ENCODE measurements at regions not wholly inside any gene's neighbourhood (a gene's known extent, or its start where the extent isn't known, plus 50 kb on each side); places are given as distances from the start of the nearest gene placed in this dataset.

GRCh38 chr6:105890521-105891244 lies 195.5 kb upstream of the PRDM1 start:
- no peaks in the 10 kb centered on the region for H3K9me2 ChIP-seq (replicated peaks; ENCODE audit: control insufficient read depth, low read length)
- H4K20me1 ChIP-seq (ENCODE audit: control insufficient read depth, insufficient read depth, low read depth, low read length), result no peaks in the 10 kb centered on the region
- no peaks in the 10 kb centered on the region for H3K79me2 ChIP-seq (ENCODE audit: control insufficient read depth, low read length)
- H3K27me3 ChIP-seq (ENCODE audit: control insufficient read depth, low read length), result 0 out of 2 replicates have a peak, but pooled peaks cover 2% of the 10 kb centered on the region
- H3K4me1 ChIP-seq (ENCODE audit: control insufficient read depth, low read length), result no peaks in the 10 kb centered on the region
- no peak overlapping the region for H3K4me2 ChIP-seq (ENCODE audit: low read length)
- no peaks in the 10 kb centered on the region for H3K36me3 ChIP-seq (ENCODE audit: control insufficient read depth, low read length)
- TF ChIP-seq, protein P1, sequence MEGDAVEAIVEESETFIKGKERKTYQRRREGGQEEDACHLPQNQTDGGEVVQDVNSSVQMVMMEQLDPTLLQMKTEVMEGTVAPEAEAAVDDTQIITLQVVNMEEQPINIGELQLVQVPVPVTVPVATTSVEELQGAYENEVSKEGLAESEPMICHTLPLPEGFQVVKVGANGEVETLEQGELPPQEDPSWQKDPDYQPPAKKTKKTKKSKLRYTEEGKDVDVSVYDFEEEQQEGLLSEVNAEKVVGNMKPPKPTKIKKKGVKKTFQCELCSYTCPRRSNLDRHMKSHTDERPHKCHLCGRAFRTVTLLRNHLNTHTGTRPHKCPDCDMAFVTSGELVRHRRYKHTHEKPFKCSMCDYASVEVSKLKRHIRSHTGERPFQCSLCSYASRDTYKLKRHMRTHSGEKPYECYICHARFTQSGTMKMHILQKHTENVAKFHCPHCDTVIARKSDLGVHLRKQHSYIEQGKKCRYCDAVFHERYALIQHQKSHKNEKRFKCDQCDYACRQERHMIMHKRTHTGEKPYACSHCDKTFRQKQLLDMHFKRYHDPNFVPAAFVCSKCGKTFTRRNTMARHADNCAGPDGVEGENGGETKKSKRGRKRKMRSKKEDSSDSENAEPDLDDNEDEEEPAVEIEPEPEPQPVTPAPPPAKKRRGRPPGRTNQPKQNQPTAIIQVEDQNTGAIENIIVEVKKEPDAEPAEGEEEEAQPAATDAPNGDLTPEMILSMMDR (IDR thresholded peaks at IDR 0.05; ENCODE audit: low read depth, low read length, poor library complexity, severe bottlenecking), result no peak
- no peak for TF ChIP-seq EZH2phosphoT487 (IDR thresholded peaks at IDR 0.05; ENCODE audit: borderline replicate concordance, low read length)
- no peak overlapping the region for H3K27ac ChIP-seq (ENCODE audit: low read depth, low read length)
- no peaks in the 10 kb centered on the region for H3K9me3 ChIP-seq (ENCODE audit: control insufficient read depth, insufficient read depth, low read length)
- no peaks in the 10 kb centered on the region for H3F3A ChIP-seq (ENCODE audit: control insufficient read depth, insufficient read depth)
- no peak overlapping the region for H3K4me3 ChIP-seq (ENCODE audit: low read length)

- Histone ChIP-seq H3K36me3 (ENCODE audit: control insufficient read depth, low read length) (no peaks in the 10 kb centered on the region), H4K20me1 (ENCODE audit: control insufficient read depth, insufficient read depth, low read depth, low read length) (no peaks in the 10 kb centered on the region), H3K4me2 (ENCODE audit: low read length) (no peak overlapping the region), H3F3A (ENCODE audit: control insufficient read depth, insufficient read depth) (no peaks in the 10 kb centered on the region), H3K9me3 (ENCODE audit: control insufficient read depth, insufficient read depth, low read length) (no peaks in the 10 kb centered on the region), H3K9me2 (replicated peaks; ENCODE audit: control insufficient read depth, low read length) (no peaks in the 10 kb centered on the region), H3K4me3 (ENCODE audit: low read length) (no peak overlapping the region), H3K27me3 (ENCODE audit: control insufficient read depth, low read length) (0 out of 2 replicates have a peak, but pooled peaks cover 2% of the 10 kb centered on the region), H3K27ac (ENCODE audit: low read depth, low read length) (no peak overlapping the region), H3K79me2 (ENCODE audit: control insufficient read depth, low read length) (no peaks in the 10 kb centered on the region), H3K4me1 (ENCODE audit: control insufficient read depth, low read length) (no peaks in the 10 kb centered on the region)
- TF ChIP-seq EZH2phosphoT487 (IDR thresholded peaks at IDR 0.05; ENCODE audit: borderline replicate concordance, low read length), result no peak
- TF ChIP-seq, protein P1 (IDR thresholded peaks at IDR 0.05; ENCODE audit: low read depth, low read length, poor library complexity, severe bottlenecking), result no peak
Measured at GRCh38 chr6:105889902-105890301, 196.2 kb upstream of the PRDM1 start.

GRCh38 chr6:105886814-105887544 lies 199.2 kb upstream of the PRDM1 start:
- H3K27ac ChIP-seq (ENCODE audit: low read depth, low read length), result no peak overlapping the region
- H3K4me2 ChIP-seq (ENCODE audit: low read length), result no peak overlapping the region
- H4K20me1 ChIP-seq (ENCODE audit: control insufficient read depth, insufficient read depth, low read depth, low read length), result no peaks in the 10 kb centered on the region
- H3K79me2 ChIP-seq (ENCODE audit: control insufficient read depth, low read length), result no peaks in the 10 kb centered on the region
- H3K9me3 ChIP-seq (ENCODE audit: control insufficient read depth, insufficient read depth, low read length), result no peaks in the 10 kb centered on the region
- H3F3A ChIP-seq (ENCODE audit: control insufficient read depth, insufficient read depth), result no peaks in the 10 kb centered on the region
- TF ChIP-seq, protein P1 (IDR thresholded peaks at IDR 0.05; ENCODE audit: low read depth, low read length, poor library complexity, severe bottlenecking), result no peak
- no peak for TF ChIP-seq EZH2phosphoT487 (IDR thresholded peaks at IDR 0.05; ENCODE audit: borderline replicate concordance, low read length)
- H3K36me3 ChIP-seq (ENCODE audit: control insufficient read depth, low read length), result no peaks in the 10 kb centered on the region
- no peak overlapping the region for H3K4me3 ChIP-seq (ENCODE audit: low read length)
- H3K27me3 ChIP-seq (ENCODE audit: control insufficient read depth, low read length), result peaks cover 2% of the 10 kb centered on the region; the same call in 1 of the 2 replicates
- H3K4me1 ChIP-seq (ENCODE audit: control insufficient read depth, low read length), result no peaks in the 10 kb centered on the region
- no peaks in the 10 kb centered on the region for H3K9me2 ChIP-seq (replicated peaks; ENCODE audit: control insufficient read depth, low read length)

Data from DOHH2 (cell line).